Gastrocnemius medialis (tissue), 4 donors: ENCODE measurements at regions not wholly inside any gene's neighbourhood (a gene's known extent, or its start where the extent isn't known, plus 50 kb on each side); places are given as distances from the start of the nearest gene placed in this dataset.

Experiments used
- ATAC-seq, 2 donors: fragments of 150-250 bp; one replicate each; pipeline ENCODE4 v1.9.1; 2016
- DNase-seq, 2 donors: peaks; one replicate each; pipeline ENCODE4 v3.0.0-alpha.2; 2019
- H3K27ac ChIP-seq, 4 donors: fragments of 200-600 bp; sonication (generic); 1 replicate in 1 of 4; 2 replicates in 3 of 4; pipeline ENCODE4 v1.5.1; 2016 to 2018; ENCODE audit warnings: mild to moderate bottlenecking in 2 of 4, moderate library complexity in 1 of 4
- H3K27me3 ChIP-seq, 3 donors: fragments of 200-600 bp; sonication (generic) in 2 of 3; 1 replicate in 1 of 3; 2 replicates in 2 of 3; pipeline versions ENCODE4 v1.5.1 to v1.6.0; 2016 to 2019; ENCODE audit warnings: mild to moderate bottlenecking in 1 of 3, moderate library complexity in 1 of 3
- H3K36me3 ChIP-seq, 2 donors: fragments of 200-600 bp; sonication (generic) in 1 of 2; one replicate each; pipeline ENCODE4 v1.5.1; 2017 to 2018
- H3K4me1 ChIP-seq, 2 donors: fragments of 200-600 bp; sonication (generic) in 1 of 2; one replicate each; pipeline ENCODE4 v1.5.1; 2016 to 2017; ENCODE audit warnings: mild to moderate bottlenecking in 2 of 2
- H3K4me3 ChIP-seq, 4 donors: fragments of 200-600 bp; sonication (generic) in 3 of 4; 1 replicate in 1 of 4; 2 replicates in 3 of 4; pipeline ENCODE4 v1.5.1; 2016 to 2019; ENCODE audit warnings: mild to moderate bottlenecking in 2 of 4
- H3K9me3 ChIP-seq, 3 donors: fragments of 200-600 bp; sonication (generic) in 2 of 3; 1 replicate in 1 of 3; 2 replicates in 2 of 3; pipeline ENCODE4 v1.5.1; 2016 to 2019
- CTCF ChIP-seq, 5 experiments: fragments of 450-650 bp in 3 of 5; fragments of 200-600 bp in 2 of 5; sonication (generic) in 2 of 5; IDR thresholded peaks in 4 of 5; conservative IDR thresholded peaks in 1 of 5; 1 replicate in 4 of 5; 2 replicates in 1 of 5; pipeline ENCODE4 v1.5.1; 2016 to 2019; ENCODE audit warnings: antibody characterized with exemption in 5 of 5, mild to moderate bottlenecking in 3 of 5, moderate library complexity in 3 of 5
- POLR2A ChIP-seq, 2 donors: fragments of 450-650 bp; IDR thresholded peaks; one replicate each; pipeline ENCODE4 v1.6.1; 2017; ENCODE audit warnings: antibody characterized with exemption in 2 of 2, mild to moderate bottlenecking in 2 of 2, moderate library complexity in 2 of 2
- in situ Hi-C, 4 donors: fragments of 200-750 bp; cut with MboI; loops; one replicate each; pipeline versions ENCODE4 v1.15.0 to v1.8.0; 2017; ENCODE audit warnings: low sequenced_read_pairs in 4 of 4
- intact Hi-C: fragments of 100-400 bp; cut with DNase I; formaldehyde crosslinking; loops from one replicate; pipeline ENCODE4 v1.15.1; 2023; ENCODE audit warnings: low total_unique reads

- no peak for ATAC-seq
- no peak overlapping the region for H3K4me3 ChIP-seq
- H3K4me1 ChIP-seq = no peaks in the 10 kb centered on the region
- H3K27me3 ChIP-seq = no peaks in the 10 kb centered on the region
- no peak overlapping the region for H3K27ac ChIP-seq
- in situ Hi-C loops = loop anchor here in 2 of 4 donors (25.0 kb wide), 1 partner anchor 367 kb away; no protein-coding TSS in a partner anchor
- no peak for TF ChIP-seq CTCF (IDR thresholded peaks at IDR 0.05 in 4 of 5, conservative IDR thresholded peaks at IDR 0.05 in 1 of 5)
- no peak for TF ChIP-seq POLR2A (IDR thresholded peaks at IDR 0.05)
- H3K36me3 ChIP-seq = no peaks in the 10 kb centered on the region
- no peaks in the 10 kb centered on the region for H3K9me3 ChIP-seq
- intact Hi-C loops = no loop called here
- DNase-seq = no peak
Measured at GRCh38 chr1:186620566-186621350, 59.5 kb downstream of the PTGS2 start.

GRCh38 chr1:186618401-186619170, 61.6 kb downstream of the PTGS2 start:
- Histone ChIP-seq H3K36me3 (no peaks in the 10 kb centered on the region), H3K4me3 (peak overlapping the region in 1 of 4 donors; percentile 10), H3K27me3 (no peaks in the 10 kb centered on the region), H3K9me3 (no peaks in the 10 kb centered on the region), H3K4me1 (no peaks in the 10 kb centered on the region), H3K27ac (no peak overlapping the region)
- ATAC-seq (peak in 1 of 2 donors; percentile 65), DNase-seq (peak in 1 of 2 donors; percentile 26)
- intact Hi-C loops (no loop called here), in situ Hi-C loops (loop anchor here in 2 of 4 donors (25.0 kb wide), 1 partner anchor 369 kb away; no protein-coding TSS in a partner anchor)
- TF ChIP-seq CTCF (IDR thresholded peaks at IDR 0.05 in 4 of 5, conservative IDR thresholded peaks at IDR 0.05 in 1 of 5) = no peak
- no peak for TF ChIP-seq POLR2A (IDR thresholded peaks at IDR 0.05)

GRCh38 chr1:186617926-186618325, 62.3 kb downstream of the PTGS2 start:
- Histone ChIP-seq H3K27ac (no peak overlapping the region), H3K4me1 (no peaks in the 10 kb centered on the region), H3K36me3 (no peaks in the 10 kb centered on the region), H3K4me3 (peak overlapping the region in 1 of 4 donors; percentile 10), H3K9me3 (no peaks in the 10 kb centered on the region), H3K27me3 (no peaks in the 10 kb centered on the region)
- DNase-seq = no peak
- intact Hi-C loops (no loop called here), in situ Hi-C loops (loop anchor here in 2 of 4 donors (25.0 kb wide), 1 partner anchor 369 kb away; no protein-coding TSS in a partner anchor)
- ATAC-seq = no peak
- no peak for TF ChIP-seq CTCF (IDR thresholded peaks at IDR 0.05 in 4 of 5, conservative IDR thresholded peaks at IDR 0.05 in 1 of 5)
- no peak for TF ChIP-seq POLR2A (IDR thresholded peaks at IDR 0.05)

GRCh38 chr1:186616511-186616910, 63.7 kb downstream of the PTGS2 start:
- H3K4me3 ChIP-seq = no peak overlapping the region
- in situ Hi-C loops (loop anchor here in 2 of 4 donors (25.0 kb wide), 1 partner anchor 371 kb away; no protein-coding TSS in a partner anchor), intact Hi-C loops (no loop called here)
- TF ChIP-seq POLR2A (IDR thresholded peaks at IDR 0.05) (no peak), CTCF (IDR thresholded peaks at IDR 0.05 in 4 of 5, conservative IDR thresholded peaks at IDR 0.05 in 1 of 5) (no peak)
- no peaks in the 10 kb centered on the region for H3K4me1 ChIP-seq
- DNase-seq = no peak
- no peaks in the 10 kb centered on the region for H3K27me3 ChIP-seq
- no peak overlapping the region for H3K27ac ChIP-seq
- H3K9me3 ChIP-seq = no peaks in the 10 kb centered on the region
- ATAC-seq = no peak
- no peaks in the 10 kb centered on the region for H3K36me3 ChIP-seq
